GM19240 (cell line): ENCODE measurements at regions not wholly inside any gene's neighbourhood (a gene's known extent, or its start where the extent isn't known, plus 50 kb on each side); places are given as distances from the start of the nearest gene placed in this dataset.

Experiments used
- DNase-seq: peaks from one replicate; pipeline ENCODE4 v3.0.0; 2011; ENCODE audit warnings: low spot score; ENCODE audit not compliant: insufficient read length

DNA sequence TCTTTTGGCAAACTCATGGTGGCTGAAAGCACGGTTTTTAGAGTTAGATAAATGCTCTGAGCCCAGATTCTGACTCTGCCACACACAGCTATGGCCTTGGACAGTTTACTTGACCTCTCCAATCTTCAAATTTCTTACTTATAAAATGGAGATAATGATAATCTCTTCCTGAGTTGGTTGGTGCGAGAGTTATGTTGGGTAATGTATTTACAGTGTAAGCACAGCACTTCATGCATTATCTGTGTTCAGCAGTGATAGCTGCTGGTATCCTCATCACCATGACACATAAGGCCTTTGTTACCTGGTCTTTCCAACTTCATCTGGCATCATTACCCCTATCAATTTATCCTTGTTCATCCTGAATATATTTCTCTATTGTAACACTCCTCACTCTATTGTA lies 178.8 kb upstream of the ELL2 start:
- no peak for DNase-seq

GRCh38 chr5:96140084-96140483 lies 178.4 kb upstream of the ELL2 start:
- DNase-seq, result no peak

DNA sequence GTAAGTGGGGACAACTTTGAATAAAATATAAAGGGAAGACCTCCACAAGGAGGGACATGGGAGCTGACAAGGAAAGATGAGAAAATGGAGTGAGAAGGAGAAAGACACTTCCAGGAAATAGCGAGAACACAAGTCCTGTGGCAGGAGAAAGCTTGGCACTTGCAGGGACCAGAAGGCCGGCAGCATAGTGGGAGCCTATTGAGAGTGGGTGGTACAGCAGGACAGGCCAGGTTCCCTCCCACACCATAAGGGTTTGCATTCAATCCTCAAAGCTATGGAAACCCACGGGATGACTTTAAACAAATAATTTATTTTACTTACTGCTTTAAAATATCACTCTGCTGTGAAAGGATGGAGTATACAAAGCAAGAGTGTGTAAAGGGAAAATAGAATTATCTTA lies 173.2 kb upstream of the ELL2 start:
- DNase-seq, result no peak

- no peak for DNase-seq
Observed at GRCh38 chr5:96133341-96134079, 171.9 kb upstream of the ELL2 start.

- no peak for DNase-seq
Observed at GRCh38 chr5:96129276-96129675, 167.6 kb upstream of the ELL2 start.

DNA sequence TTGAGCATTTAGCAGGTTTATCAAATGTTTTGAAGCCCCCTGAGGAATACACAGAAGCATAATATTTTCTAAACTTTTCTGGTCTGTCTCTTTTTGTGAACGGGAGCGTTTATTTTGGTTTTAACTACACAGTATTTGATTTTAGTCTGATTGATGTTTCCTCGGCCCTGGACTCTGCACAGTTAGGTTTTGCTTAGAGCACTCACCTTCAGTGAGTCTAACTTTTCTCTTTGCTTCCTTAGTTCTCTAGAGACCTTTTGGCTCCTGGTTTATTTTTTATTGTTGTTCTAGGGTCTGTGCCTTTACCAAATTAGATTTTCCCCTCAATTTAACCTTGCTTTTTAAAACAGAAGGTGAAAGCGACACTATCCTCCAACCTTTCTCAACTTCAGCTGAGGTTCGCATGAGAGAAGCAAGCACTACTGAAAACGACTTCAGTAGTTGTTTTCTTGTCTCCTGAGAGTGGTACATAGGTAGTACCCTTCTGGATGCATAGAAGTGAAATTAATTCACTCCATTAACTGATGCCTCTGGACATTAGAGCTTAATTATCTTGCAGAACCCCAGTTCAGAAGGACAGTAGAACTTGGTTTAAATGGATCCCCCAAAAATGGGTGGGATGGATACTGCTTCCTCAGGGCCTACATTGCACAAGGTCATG lies 166.7 kb upstream of the ELL2 start:
- DNase-seq, result no peak

DNA sequence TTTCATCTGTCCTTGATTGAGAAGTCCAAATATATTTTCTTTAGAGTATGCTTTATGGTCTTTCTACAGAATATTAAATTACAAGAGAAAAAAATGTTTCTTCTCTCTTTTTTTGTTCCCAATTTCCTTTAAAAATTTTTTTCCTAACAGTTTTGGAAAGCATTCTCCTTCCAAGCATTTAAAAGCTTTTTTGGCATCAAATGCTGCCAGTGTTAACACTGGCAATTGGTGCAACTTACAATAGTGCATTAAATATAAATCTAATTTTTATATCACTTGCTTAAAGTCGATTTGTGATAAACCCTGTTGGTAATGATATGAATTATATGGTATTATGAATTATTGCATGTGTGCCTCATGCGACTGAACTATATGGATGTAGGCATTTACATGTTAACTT lies 165.9 kb upstream of the ELL2 start:
- DNase-seq, result no peak

GRCh38 chr5:96125231-96125891 lies 163.7 kb upstream of the ELL2 start:
- no peak for DNase-seq

GRCh38 chr5:96124589-96124988 lies 162.9 kb upstream of the ELL2 start:
- no peak for DNase-seq

DNA sequence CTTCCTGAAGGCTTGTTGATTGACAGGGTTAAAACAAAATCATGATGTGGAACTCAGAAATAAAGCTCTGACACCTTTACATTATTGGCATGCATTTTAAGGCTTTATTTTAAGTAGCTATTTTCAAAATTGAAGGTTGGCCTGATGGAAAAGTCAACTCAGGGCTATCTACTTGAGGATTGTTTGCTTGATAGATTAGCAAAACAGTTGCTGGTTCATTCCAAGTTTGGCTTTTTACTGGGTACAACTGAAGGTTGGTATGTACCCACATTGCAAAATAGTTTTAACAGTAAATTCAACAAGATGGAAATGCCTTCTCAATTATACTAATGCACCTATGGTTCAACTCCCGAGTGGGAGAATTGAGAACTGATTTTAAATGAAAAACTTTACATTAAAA lies 161.8 kb upstream of the ELL2 start:
- DNase-seq, result no peak

GRCh38 chr5:96121364-96121763 lies 159.7 kb upstream of the ELL2 start:
- DNase-seq, result no peak

- no peak for DNase-seq
Observed at GRCh38 chr5:96120120-96120519, 158.5 kb upstream of the ELL2 start.

DNA sequence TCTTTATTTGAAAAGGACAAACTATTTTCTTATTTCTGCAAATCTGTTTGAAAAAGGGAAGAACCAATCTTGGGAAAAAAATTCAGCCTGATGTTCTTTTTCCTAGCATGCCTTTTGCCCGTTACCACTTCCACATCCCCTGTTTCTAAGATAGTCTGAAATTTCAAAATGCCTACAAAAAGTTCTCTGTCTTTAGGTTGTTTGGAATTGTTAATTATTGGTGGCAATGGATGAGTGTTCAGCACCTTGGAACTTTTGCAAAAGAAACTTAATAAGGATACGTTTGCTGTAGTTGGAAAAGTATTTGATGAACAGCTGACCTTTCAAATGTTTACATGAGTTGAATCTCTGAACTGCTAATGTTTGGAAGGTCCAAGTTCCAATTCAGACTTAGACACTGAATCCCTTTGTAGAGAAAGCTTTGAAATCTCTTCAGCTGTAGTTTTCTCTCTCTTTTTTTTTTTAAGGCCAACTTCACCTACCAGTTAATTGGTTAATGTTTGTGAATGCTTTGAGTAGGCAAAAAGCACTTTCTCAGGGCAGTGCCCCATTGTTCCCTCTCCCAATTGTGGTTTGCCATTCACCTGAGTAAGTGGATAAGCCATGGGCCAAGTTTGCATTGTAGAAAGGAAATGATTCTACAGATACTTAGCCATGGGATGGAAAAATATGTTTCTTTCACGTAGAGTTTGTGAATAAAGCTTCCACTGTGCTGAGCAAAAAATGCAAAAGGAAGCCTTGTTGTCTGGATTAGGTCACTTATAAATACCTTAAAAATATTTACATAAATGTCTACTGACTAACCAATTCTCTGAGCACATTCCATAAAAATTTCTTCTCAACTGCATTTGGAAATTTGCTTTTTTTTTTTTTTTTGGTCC lies 156.4 kb upstream of the ELL2 start:
- no peak for DNase-seq

GRCh38 chr5:96115147-96115807 lies 153.6 kb upstream of the ELL2 start:
- no peak for DNase-seq

DNA sequence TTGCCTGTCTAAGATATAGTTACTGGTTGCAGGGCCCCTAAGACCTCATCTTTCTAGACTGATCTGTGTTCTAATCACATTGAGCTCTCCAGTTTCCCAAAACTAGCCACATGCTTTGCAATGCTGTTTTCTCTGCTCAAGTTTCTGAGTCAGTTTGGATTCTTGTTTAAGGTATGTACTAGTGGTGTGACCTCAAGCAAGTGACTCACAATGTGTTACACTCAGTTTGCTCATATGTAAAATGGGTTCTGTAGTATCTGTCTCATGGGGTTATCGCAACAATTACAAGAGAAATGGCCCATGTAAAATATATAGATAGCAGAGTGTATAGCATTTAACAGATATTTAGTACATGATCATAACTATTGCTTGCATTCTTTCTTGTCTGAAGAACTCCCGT lies 153.1 kb upstream of the ELL2 start:
- no peak for DNase-seq

DNA sequence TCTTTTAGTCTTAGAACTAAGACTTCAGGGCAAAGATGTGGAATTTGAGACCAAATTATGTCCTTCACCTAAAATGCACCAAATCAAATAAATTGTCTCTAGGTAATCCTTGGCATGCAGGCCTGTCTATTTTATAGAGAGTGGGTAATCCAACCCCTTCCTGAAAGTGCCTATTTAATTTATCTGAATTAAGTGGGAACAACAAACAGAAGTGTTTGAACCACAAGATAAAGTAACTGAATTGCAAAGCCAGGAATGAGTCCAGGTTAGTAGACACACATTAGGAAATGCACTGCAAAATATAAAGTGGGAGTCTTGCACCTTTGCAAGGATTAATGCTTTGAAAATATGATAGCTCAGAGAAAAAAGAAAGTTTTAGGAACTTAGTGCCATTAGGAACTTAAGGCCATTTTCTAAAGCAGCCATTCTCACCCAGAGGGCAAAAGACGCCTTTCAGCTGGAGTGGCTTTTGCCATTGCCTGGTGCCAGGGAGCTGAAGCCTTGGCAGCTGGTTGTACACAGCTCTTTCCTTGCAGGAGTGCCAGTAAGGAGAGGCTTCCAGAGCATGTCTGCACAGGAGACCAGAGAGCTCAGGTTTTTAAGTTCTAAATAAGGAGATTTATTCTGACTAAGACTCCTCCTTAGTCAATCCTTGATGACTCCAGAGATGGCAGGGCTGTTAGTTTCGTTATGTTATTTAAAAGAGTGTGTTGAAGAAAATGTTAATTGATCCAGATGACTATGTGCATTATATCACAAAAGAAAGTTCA lies 151.7 kb upstream of the ELL2 start:
- DNase-seq, result no peak

DNA sequence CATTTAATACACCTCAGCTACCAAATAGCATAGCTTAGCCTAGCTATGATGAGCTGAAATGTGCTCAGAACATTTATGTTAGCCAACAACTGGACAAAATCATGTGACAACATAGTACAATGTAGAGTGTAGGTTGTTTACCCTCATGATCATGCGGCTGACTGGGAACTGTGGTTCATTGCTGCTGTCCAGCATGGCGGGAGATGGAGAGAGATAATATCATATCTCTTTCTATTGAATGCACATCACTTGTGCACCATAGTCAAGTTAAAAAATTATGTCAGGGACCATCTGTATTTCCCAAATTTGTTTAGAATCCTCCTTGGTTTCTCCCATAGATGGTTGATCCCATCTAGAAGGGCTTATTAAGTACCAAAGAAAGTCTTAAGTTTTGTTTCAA lies 151.1 kb upstream of the ELL2 start:
- no peak for DNase-seq

- no peak for DNase-seq
Observed at GRCh38 chr5:96112123-96112670, 150.5 kb upstream of the ELL2 start.

- DNase-seq, result no peak
Observed at GRCh38 chr5:96111080-96111756, 149.6 kb upstream of the ELL2 start.

GRCh38 chr5:96110300-96110699 lies 148.6 kb upstream of the ELL2 start:
- DNase-seq, result no peak
